ENCODE measurements at regions not wholly inside any gene's neighbourhood (a gene's known extent, or its start where the extent isn't known, plus 50 kb on each side); places are given as distances from the start of the nearest gene placed in this dataset.

DNA sequence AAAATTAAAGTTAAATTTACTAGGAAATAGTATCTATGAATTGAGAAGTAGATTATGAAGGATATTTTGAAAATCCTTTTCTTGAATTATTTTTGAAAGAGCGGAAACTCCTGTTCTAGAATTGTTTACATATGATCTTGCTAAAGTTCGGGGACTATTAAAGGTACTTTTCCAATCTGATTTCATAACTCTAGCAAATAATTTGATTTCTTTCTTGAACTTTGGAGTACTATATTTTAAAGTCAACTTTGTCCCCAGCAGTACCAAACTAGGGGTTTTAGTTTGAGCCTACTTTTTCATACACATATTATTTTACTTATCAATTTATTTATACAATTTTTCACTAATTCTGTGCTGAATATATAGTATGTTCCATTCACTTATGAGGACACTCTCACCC, 364.7 kb downstream of the FSIP2 start (continued):
- TF ChIP-seq BRF1 (IDR thresholded peaks at IDR 0.05; ENCODE audit: borderline replicate concordance, extremely low read depth, insufficient read length) (no peak), ARID3A (IDR thresholded peaks at IDR 0.05; ENCODE audit: borderline replicate concordance, low read depth, low read length) (no peak), NFIX (CRISPR knock-in tag; IDR thresholded peaks at IDR 0.05; ENCODE audit: low read depth) (no peak)

DNA sequence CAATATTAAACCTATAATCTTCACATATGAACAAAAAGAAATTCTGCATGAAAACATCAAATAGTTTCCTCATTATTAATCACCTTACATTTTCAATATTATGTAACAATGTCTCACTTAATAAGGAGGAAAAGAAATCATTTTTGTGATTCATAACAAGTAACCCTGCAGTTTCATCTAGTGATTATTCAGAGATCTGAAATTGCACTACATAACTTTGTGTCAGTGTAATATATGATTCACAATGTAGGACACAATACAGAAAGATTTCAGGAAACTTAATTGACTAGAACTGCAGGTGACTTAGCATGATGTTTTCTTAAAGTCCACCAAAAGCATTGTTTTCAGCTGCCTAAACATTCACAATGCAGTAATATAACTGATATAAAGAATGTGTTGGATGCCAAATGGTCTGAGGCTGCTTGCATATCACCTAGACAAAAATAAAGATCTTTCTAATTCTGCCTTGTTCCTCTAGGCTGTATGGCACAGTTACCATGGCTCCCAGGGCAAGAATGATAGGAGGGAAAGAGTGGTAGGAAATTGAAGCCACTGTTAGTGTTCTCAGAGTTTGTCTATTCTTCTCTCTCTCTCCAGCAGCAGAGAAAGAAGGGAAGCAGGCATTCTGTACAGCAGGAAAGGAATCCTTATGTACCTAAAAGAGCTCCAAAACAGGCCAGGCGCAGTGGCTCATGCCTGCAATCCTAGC, 366.6 kb downstream of the FSIP2 start:
- 0 out of 2 replicates have a peak, but pooled peaks cover 2% of the 10 kb centered on the region for H3K9me3 ChIP-seq (replicated peaks; ENCODE audit: control insufficient read depth, insufficient read depth, low read depth, low read length)
- no peaks in the 10 kb centered on the region for H3K79me2 ChIP-seq (ENCODE audit: control insufficient read depth, insufficient read depth, low read length)
- CTCF ChIA-PET (ENCODE audit: low intra/inter-chr PET ratio) = no interaction called here
- H3K9me1 ChIP-seq (ENCODE audit: control insufficient read depth, insufficient read depth, low read length) = no peaks in the 10 kb centered on the region
- no peak for FAIRE-seq
- in situ Hi-C loops (cut with MboI) (no loop called here), intact Hi-C loops (cut with micrococcal nuclease) (no loop called here)
- no peaks in the 10 kb centered on the region for H3K36me3 ChIP-seq (ENCODE audit: control insufficient read depth, insufficient read depth, low read length)
- no TSS peak for BruUV-seq (replicated peaks)
- no peaks in the 10 kb centered on the region for H3K27me3 ChIP-seq (ENCODE audit: control insufficient read depth in 2 of 2, insufficient read depth in 2 of 2, low read length in 2 of 2)
- ATAC-seq = no peak
- H3K4me1 ChIP-seq (replicated peaks in 1 of 2; ENCODE audit: control insufficient read depth in 2 of 2, insufficient read depth in 2 of 2, low read length in 2 of 2) = no peaks in the 10 kb centered on the region
- WGBS (ENCODE audit: insufficient coverage, low coverage, missing lambda C conversion rate) = 0% methylated on average over 1 of the region's 1 CpG
- H3K4me3 ChIP-seq = no peak overlapping the region
- POLR2A ChIA-PET = no interaction called here
- H3K9ac ChIP-seq (ENCODE audit: insufficient read depth in 1 of 2, low read depth in 2 of 2, low read length in 2 of 2) = no peak overlapping the region
- DNase-seq (ENCODE audit: extremely low read depth in 1 of 4, low spot score in 3 of 4) = no peak
- no peaks in the 10 kb centered on the region for H4K20me1 ChIP-seq (replicated peaks; ENCODE audit: control insufficient read depth, insufficient read depth, low read length)
- H2AFZ ChIP-seq (ENCODE audit: low read depth, low read length) = no peak overlapping the region
- no peak overlapping the region for H3K27ac ChIP-seq (ENCODE audit: extremely low read depth, low read depth, low read length)
- no peak overlapping the region for H3K4me2 ChIP-seq (ENCODE audit: insufficient read depth, low read length)
- TF ChIP-seq GTF2F1 (IDR thresholded peaks at IDR 0.05; ENCODE audit: low read depth, low read length) (no peak), EP400 (IDR thresholded peaks at IDR 0.05) (no peak), E2F5 (CRISPR knock-in tag; IDR thresholded peaks at IDR 0.05) (no peak), EHMT2 (IDR thresholded peaks at IDR 0.05) (no peak), CBFA2T3 (IDR thresholded peaks at IDR 0.05) (no peak), ZNF280A (IDR thresholded peaks at IDR 0.05; ENCODE audit: low read depth, partially characterized antibody) (no peak), PKNOX1 (IDR thresholded peaks at IDR 0.05) (no peak), XRCC3 (IDR thresholded peaks at IDR 0.05) (no peak), ZNF324 (CRISPR knock-in tag; IDR thresholded peaks at IDR 0.05) (no peak), CHD4 (IDR thresholded peaks at IDR 0.05; ENCODE audit: insufficient read depth, insufficient replicate concordance, low read depth, low read length, poor library complexity, severe bottlenecking) (no peak), POLR3G (IDR thresholded peaks at IDR 0.05; ENCODE audit: extremely low read depth, insufficient read length, insufficient replicate concordance) (no peak)
- TF ChIP-seq, protein P1, sequence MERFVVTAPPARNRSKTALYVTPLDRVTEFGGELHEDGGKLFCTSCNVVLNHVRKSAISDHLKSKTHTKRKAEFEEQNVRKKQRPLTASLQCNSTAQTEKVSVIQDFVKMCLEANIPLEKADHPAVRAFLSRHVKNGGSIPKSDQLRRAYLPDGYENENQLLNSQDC (CRISPR knock-in tag; IDR thresholded peaks at IDR 0.05) = no peak
